K562 (cell line): ENCODE measurements at regions not wholly inside any gene's neighbourhood (a gene's known extent, or its start where the extent isn't known, plus 50 kb on each side); places are given as distances from the start of the nearest gene placed in this dataset.
"Not testable (repeated sequence)": the region's sequence is repeated elsewhere in the genome, so short reads cannot be mapped to it uniquely, and the experiment has no call there.

Experiments
- ATAC-seq: fragments of 200-7000 bp; cut with Tn5 transposase; 3 replicates; pipeline ENCODE4 v1.9.1; 2020; ENCODE audit warnings: moderate library complexity
- BruUV-seq: library from RNA; stranded (reverse); fragments of 400-500 nt; replicated peaks from 2 replicates; lab custom pipeline; 2021; lab: Mats Ljungman, UMichigan
- CTCF ChIA-PET: fragments of 300-600 bp; formaldehyde crosslinking; extraction: SDS; loops from one replicate; lab custom pipeline; 2021; ENCODE audit warnings: low intra/inter-chr PET ratio; lab: Yijun Ruan, JAX
- POLR2A ChIA-PET: fragments of 300-600, 350-650 bp; sonication (Branson Sonifier 250); formaldehyde crosslinking; extraction: SDS; loops from one replicate; lab custom pipeline; 2021; ENCODE audit warnings: antibody characterized with exemption, inconsistent platforms; lab: Yijun Ruan, JAX
- DNase-seq, 4 experiments: peaks; one replicate each; pipeline versions ENCODE4 v3.0.0 to v3.0.0-alpha.2; 2011 to 2018; ENCODE audit warnings: low spot score in 3 of 4, mixed read lengths in 3 of 4; ENCODE audit errors: extremely low read depth in 1 of 4
- FAIRE-seq: peaks from 2 replicates; lab custom pipeline; 2011; peaks lifted over from hg19 to GRCh38; lab: Jason Lieb, UNC
- H2AFZ ChIP-seq: 2 replicates; pipeline ENCODE4 v1.6.0; 2011; ENCODE audit warnings: low read depth, low read length, control low read depth, inconsistent platforms
- H3K27ac ChIP-seq: fragments of 200-600 bp; 3 replicates; pipeline ENCODE4 v1.8.0; 2011; ENCODE audit warnings: low read depth, mild to moderate bottlenecking, control low read depth, inconsistent platforms, low read length, moderate library complexity, mixed read lengths; ENCODE audit errors: extremely low read depth
- H3K27me3 ChIP-seq, 2 experiments: fragments of 300-600 bp in 1 of 2; 2 replicates in 1 of 2; 3 replicates in 1 of 2; pipeline versions ENCODE4 v1.6.0 to v1.8.0; 2011; ENCODE audit warnings: inconsistent platforms in 2 of 2, low read length in 2 of 2, mild to moderate bottlenecking in 1 of 2, mixed read lengths in 1 of 2, moderate library complexity in 1 of 2; ENCODE audit not compliant: control insufficient read depth in 2 of 2, insufficient read depth in 2 of 2
- H3K36me3 ChIP-seq: fragments of 300-600 bp; 3 replicates; pipeline ENCODE4 v1.8.0; 2011; ENCODE audit warnings: mild to moderate bottlenecking, low read length, inconsistent platforms; ENCODE audit not compliant: control insufficient read depth, insufficient read depth
- H3K4me1 ChIP-seq, 2 experiments: fragments of 200-600 bp in 1 of 2; replicated peaks in 1 of 2; 2 replicates in 1 of 2; 3 replicates in 1 of 2; pipeline versions ENCODE4 v1.5.1 to v1.8.0; 2011; ENCODE audit warnings: inconsistent platforms in 2 of 2, low read length in 2 of 2, mild to moderate bottlenecking in 1 of 2, mixed read lengths in 1 of 2, moderate library complexity in 1 of 2; ENCODE audit not compliant: control insufficient read depth in 2 of 2, insufficient read depth in 2 of 2
- H3K4me2 ChIP-seq: 2 replicates; pipeline ENCODE4 v1.6.1; 2011; ENCODE audit warnings: low read length, control low read depth, inconsistent platforms, mixed read lengths; ENCODE audit not compliant: insufficient read depth
- H3K4me3 ChIP-seq: fragments of 200-600 bp; sonication (generic), shearing (Covaris generic); 2 replicates; pipeline ENCODE4 v1.5.1; 2016; ENCODE audit warnings: control low read depth, inconsistent platforms
- H3K79me2 ChIP-seq: fragments of 200-600 bp; 3 replicates; pipeline ENCODE4 v1.8.0; 2011; ENCODE audit warnings: low read length, inconsistent platforms; ENCODE audit not compliant: control insufficient read depth, insufficient read depth
- H3K9ac ChIP-seq, 2 experiments: 2 replicates each; pipeline versions ENCODE4 v1.6.0 to v1.6.1; 2011; ENCODE audit warnings: low read depth in 2 of 2, low read length in 2 of 2, control low read depth in 1 of 2, inconsistent platforms in 1 of 2, mild to moderate bottlenecking in 1 of 2, mixed read lengths in 1 of 2; ENCODE audit not compliant: insufficient read depth in 1 of 2
- H3K9me1 ChIP-seq: one replicate; pipeline ENCODE4 v1.6.0; 2011; ENCODE audit warnings: inconsistent platforms, mild to moderate bottlenecking, low read length, moderate library complexity; ENCODE audit not compliant: control insufficient read depth, insufficient read depth
- H3K9me3 ChIP-seq: replicated peaks from 2 replicates; pipeline ENCODE4 v1.5.1; 2011; ENCODE audit warnings: low read depth, low read length, inconsistent platforms; ENCODE audit not compliant: control insufficient read depth, insufficient read depth
- H4K20me1 ChIP-seq: replicated peaks from 2 replicates; pipeline ENCODE4 v1.6.1; 2011; ENCODE audit warnings: low read length, inconsistent platforms, mixed read lengths; ENCODE audit not compliant: control insufficient read depth, insufficient read depth
- whole genome bisulfite sequencing: fragments of 100-300 bp; shearing (Covaris generic); methylation state at CpG from one replicate; pipeline ENCODE4 v1.1.6; 2016; ENCODE audit warnings: low coverage, mixed read lengths; ENCODE audit not compliant: insufficient coverage; ENCODE audit errors: missing lambda C conversion rate; 5-methylcytosine and 5-hydroxymethylcytosine counted together
- in situ Hi-C: fragments of 300-500 bp; cut with MboI; formaldehyde crosslinking; loops from 4 replicates; pipeline ENCODE4 v1.15.0; 2018; ENCODE audit warnings: inconsistent platforms, mixed read lengths
- intact Hi-C: fragments of 100-400 bp; cut with micrococcal nuclease; formaldehyde crosslinking; loops from 2 replicates; pipeline ENCODE4 v1.14.2; 2022

- CTCF ChIA-PET, H4K20me1 ChIP-seq, H3K27ac ChIP-seq, H3K4me2 ChIP-seq, H3K27me3 ChIP-seq, H3K4me3 ChIP-seq, in situ Hi-C loops, BruUV-seq, POLR2A ChIA-PET, H3K9ac ChIP-seq, DNase-seq, FAIRE-seq, ATAC-seq, H2AFZ ChIP-seq, H3K9me3 ChIP-seq, H3K4me1 ChIP-seq, intact Hi-C loops, H3K9me1 ChIP-seq: not testable (repeated sequence)
- Histone ChIP-seq H3K36me3 (peaks cover 14% of the 10 kb centered on the region; the same call in 1 of the 3 replicates), H3K79me2 (peaks cover 14% of the 10 kb centered on the region)
- no CpG with 5 or more reads among the region's 5 CpGs for WGBS
Observed at GRCh38 chr16:16563962-16564361, 185.0 kb downstream of the NPIPA7 start.

DNA sequence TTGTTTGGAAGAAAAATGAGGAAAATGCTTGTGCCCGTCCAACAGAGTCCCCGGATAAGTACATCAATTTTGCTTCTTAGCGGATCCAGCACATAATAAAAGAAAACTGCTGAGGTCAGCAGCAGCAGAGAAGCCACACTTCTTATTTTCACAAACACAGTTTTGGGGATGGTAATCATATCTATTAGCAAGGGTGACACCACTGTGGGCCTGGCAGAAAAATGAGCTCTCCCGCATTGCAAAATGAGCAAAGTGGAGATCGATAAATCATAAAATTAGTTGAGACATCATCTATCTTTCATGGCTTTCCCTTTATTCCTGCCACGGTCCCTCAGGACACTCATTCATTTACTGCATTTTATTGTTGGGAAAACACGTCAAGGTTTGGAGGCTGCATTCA is 186.4 kb downstream of the NPIPA7 start:
- H3K9me1 ChIP-seq, intact Hi-C loops, H4K20me1 ChIP-seq, FAIRE-seq, in situ Hi-C loops, CTCF ChIA-PET, H3K36me3 ChIP-seq, POLR2A ChIA-PET, H3K9me3 ChIP-seq, H3K4me2 ChIP-seq, DNase-seq, ATAC-seq, H3K27me3 ChIP-seq, H3K9ac ChIP-seq, H3K27ac ChIP-seq, H3K4me1 ChIP-seq, BruUV-seq, H3K4me3 ChIP-seq, H2AFZ ChIP-seq: not testable (repeated sequence)
- WGBS, result no CpG with 5 or more reads among the region's 7 CpGs
- H3K79me2 ChIP-seq, result peaks cover 19% of the 10 kb centered on the region
